Thyroid gland (tissue), 4 donors: ENCODE measurements at regions not wholly inside any gene's neighbourhood (a gene's known extent, or its start where the extent isn't known, plus 50 kb on each side); places are given as distances from the start of the nearest gene placed in this dataset.
"Not testable (repeated sequence)": the region's sequence is repeated elsewhere in the genome, so short reads cannot be mapped to it uniquely, and the experiment has no call there.

Source experiments
- DNase-seq, 2 donors: peaks; one replicate each; pipeline ENCODE4 v3.0.0-alpha.2; 2019
- H3K27ac ChIP-seq, 3 donors: fragments of 200-600 bp; sonication (generic); 1 replicate in 2 of 3; 2 replicates in 1 of 3; pipeline ENCODE4 v1.5.1; 2016 to 2019; ENCODE audit warnings: mild to moderate bottlenecking in 1 of 3, moderate library complexity in 1 of 3
- H3K27me3 ChIP-seq: fragments of 200-600 bp; sonication (generic); one replicate; pipeline ENCODE4 v1.5.1; 2019
- H3K36me3 ChIP-seq, 2 donors: fragments of 200-600 bp; sonication (generic); one replicate each; pipeline ENCODE4 v1.5.1; 2016 to 2019
- H3K4me1 ChIP-seq, 2 donors: fragments of 200-600 bp; sonication (generic); one replicate each; pipeline ENCODE4 v1.5.1; 2017 to 2019
- H3K4me3 ChIP-seq, 3 donors: fragments of 200-600 bp; sonication (generic); replicated peaks in 1 of 3; 1 replicate in 2 of 3; 2 replicates in 1 of 3; pipeline ENCODE4 v1.5.1; 2016; ENCODE audit warnings: mild to moderate bottlenecking in 1 of 3
- H3K9me3 ChIP-seq: fragments of 200-600 bp; sonication (generic); one replicate; pipeline ENCODE4 v1.5.1; 2017
- POLR2A ChIP-seq, 2 donors: fragments of 450-650 bp; IDR thresholded peaks; one replicate each; pipeline ENCODE4 v1.6.1; 2017; ENCODE audit warnings: antibody characterized with exemption in 2 of 2, mild to moderate bottlenecking in 2 of 2, moderate library complexity in 1 of 2
- WGBS, 2 donors: methylation state at CpG; one replicate each; pipeline ENCODE4 v1.1.5; 2017; 5-methylcytosine and 5-hydroxymethylcytosine counted together
- intact Hi-C: fragments of 100-400 bp; cut with DNase I; formaldehyde crosslinking; loops from one replicate; pipeline ENCODE4 v1.15.1; 2023
- TF ChIP-seq, protein P1 (sequence below), 6 experiments: fragments of 200-600 bp in 3 of 6; fragments of 450-650 bp in 3 of 6; sonication (generic) in 3 of 6; IDR thresholded peaks; one replicate each; pipeline ENCODE4 v1.5.1; 2016 to 2019; ENCODE audit warnings: antibody characterized with exemption in 6 of 6, mild to moderate bottlenecking in 2 of 6, inconsistent platforms in 1 of 6, moderate library complexity in 1 of 6

DNA sequence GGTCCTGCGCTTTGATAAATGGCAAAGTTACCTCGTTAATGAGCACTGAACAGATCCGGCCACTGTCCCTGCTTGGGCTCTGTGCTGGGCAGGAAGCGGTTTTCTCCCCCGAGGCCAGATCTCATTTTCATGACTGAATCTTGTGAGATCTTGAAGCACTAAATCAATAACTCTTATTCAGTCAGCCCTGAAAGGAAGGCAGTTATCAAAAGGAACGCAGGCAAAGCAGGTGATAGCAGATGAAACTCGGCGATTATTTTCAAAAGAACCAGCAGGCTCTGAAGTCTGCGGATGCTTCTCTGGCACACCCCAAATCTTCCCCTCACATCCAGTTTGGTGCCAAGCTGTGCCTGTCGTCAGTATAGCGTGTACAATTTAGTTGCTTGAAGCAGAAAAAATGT is 228.7 kb downstream of the BAMBI start:
- Histone ChIP-seq H3K27me3 (no peaks in the 10 kb centered on the region), H3K9me3 (no peaks in the 10 kb centered on the region), H3K27ac (no peak overlapping the region), H3K4me1 (no peaks in the 10 kb centered on the region), H3K4me3 (no peak overlapping the region), H3K36me3 (no peaks in the 10 kb centered on the region)
- intact Hi-C loops, result no loop called here
- no peak for DNase-seq
- 77 to 80% methylated on average over 11 of the region's 11 CpGs for WGBS, 2 donors
- TF ChIP-seq POLR2A (IDR thresholded peaks at IDR 0.05), result no peak
- TF ChIP-seq, protein P1, sequence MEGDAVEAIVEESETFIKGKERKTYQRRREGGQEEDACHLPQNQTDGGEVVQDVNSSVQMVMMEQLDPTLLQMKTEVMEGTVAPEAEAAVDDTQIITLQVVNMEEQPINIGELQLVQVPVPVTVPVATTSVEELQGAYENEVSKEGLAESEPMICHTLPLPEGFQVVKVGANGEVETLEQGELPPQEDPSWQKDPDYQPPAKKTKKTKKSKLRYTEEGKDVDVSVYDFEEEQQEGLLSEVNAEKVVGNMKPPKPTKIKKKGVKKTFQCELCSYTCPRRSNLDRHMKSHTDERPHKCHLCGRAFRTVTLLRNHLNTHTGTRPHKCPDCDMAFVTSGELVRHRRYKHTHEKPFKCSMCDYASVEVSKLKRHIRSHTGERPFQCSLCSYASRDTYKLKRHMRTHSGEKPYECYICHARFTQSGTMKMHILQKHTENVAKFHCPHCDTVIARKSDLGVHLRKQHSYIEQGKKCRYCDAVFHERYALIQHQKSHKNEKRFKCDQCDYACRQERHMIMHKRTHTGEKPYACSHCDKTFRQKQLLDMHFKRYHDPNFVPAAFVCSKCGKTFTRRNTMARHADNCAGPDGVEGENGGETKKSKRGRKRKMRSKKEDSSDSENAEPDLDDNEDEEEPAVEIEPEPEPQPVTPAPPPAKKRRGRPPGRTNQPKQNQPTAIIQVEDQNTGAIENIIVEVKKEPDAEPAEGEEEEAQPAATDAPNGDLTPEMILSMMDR (IDR thresholded peaks at IDR 0.05), result no peak

DNA sequence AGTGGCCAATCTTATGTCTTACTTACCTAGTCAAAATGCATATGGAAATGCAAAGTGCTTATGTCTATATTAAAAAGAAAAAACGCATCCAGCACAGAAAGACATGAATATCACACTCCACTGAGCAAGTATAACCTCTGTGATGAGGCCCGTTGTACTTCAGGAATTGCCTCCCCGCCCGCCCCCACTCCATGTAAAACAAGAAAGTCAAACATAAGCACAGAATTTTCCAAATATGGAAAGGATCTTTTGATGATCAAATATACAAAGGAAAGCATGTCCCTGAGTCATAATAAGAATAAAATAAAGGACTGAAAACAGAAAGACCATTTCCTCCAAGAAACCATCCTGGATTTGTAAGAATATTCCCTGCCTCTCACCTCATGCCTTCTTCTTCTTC is 229.1 kb downstream of the BAMBI start:
- TF ChIP-seq, protein P1 (IDR thresholded peaks at IDR 0.05), result no peak
- TF ChIP-seq POLR2A (IDR thresholded peaks at IDR 0.05), result no peak
- WGBS, 2 donors, result 73 to 75% methylated on average over 4 of the region's 4 CpGs

DNA sequence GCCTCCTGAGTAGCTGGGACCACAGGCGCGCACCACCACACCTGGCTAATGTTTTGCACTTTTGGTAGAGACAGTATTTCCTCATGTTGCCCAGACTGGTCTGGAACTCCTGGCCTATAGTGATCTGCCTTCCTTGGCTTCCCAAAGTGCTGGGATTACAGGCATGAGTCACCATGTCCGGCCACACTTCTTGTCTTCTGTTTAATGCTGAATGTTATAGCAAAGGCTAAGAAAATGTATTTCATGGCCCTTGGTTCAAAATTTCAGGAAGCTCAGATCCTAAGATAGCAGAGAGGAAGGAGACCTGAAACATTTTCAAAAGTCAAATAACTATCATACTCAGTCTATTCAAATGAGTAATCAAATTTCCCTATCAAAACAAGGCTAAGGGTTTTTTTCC is 229.6 kb downstream of the BAMBI start:
- no peak for DNase-seq
- TF ChIP-seq, protein P1 (IDR thresholded peaks at IDR 0.05), result no peak
- no peak for TF ChIP-seq POLR2A (IDR thresholded peaks at IDR 0.05)
- Histone ChIP-seq H3K9me3 (no peaks in the 10 kb centered on the region), H3K36me3 (no peaks in the 10 kb centered on the region), H3K27me3 (no peaks in the 10 kb centered on the region), H3K4me3 (no peak overlapping the region), H3K4me1 (no peaks in the 10 kb centered on the region), H3K27ac (no peak overlapping the region)
- WGBS, 2 donors, result 91 to 95% methylated on average over 3 of the region's 3 CpGs
- intact Hi-C loops, result no loop called here

More for the DNA sequence above, 229.1 kb downstream of the BAMBI start:
- H3K27ac ChIP-seq, result no peak overlapping the region
- intact Hi-C loops, result no loop called here
- H3K27me3 ChIP-seq, result no peaks in the 10 kb centered on the region
- no peaks in the 10 kb centered on the region for H3K4me1 ChIP-seq
- H3K9me3 ChIP-seq, result no peaks in the 10 kb centered on the region
- no peak overlapping the region for H3K4me3 ChIP-seq
- DNase-seq, result no peak
- H3K36me3 ChIP-seq, result no peaks in the 10 kb centered on the region

DNA sequence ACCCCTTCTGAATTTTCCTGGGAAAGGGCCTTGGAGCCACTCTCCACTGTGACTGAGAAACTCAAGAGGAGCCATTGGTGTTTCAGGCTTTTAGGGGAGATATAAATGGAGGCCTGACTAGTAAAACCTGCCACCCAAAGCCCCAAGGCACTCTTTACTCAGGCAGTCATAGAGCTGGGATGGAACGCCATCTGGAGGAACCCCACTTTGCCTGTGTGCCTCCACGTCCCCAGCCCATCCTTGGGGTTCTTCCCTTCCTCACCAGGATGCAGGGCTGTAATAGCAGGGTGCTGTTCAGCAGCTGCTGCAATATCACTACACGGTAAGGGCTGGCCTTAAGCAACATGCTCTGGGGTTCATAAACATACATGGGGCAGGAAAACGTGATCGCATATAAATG is 232.6 kb downstream of the BAMBI start:
- Histone ChIP-seq H3K27ac (no peak overlapping the region), H3K4me3 (no peak overlapping the region), H3K27me3 (no peaks in the 10 kb centered on the region), H3K4me1 (no peaks in the 10 kb centered on the region), H3K9me3 (no peaks in the 10 kb centered on the region), H3K36me3 (no peaks in the 10 kb centered on the region)
- WGBS, 2 donors, result 91 to 95% methylated on average over 5 of the region's 5 CpGs
- TF ChIP-seq POLR2A (IDR thresholded peaks at IDR 0.05), result no peak
- TF ChIP-seq, protein P1 (IDR thresholded peaks at IDR 0.05), result no peak
- DNase-seq, result no peak
- intact Hi-C loops, result no loop called here

DNA sequence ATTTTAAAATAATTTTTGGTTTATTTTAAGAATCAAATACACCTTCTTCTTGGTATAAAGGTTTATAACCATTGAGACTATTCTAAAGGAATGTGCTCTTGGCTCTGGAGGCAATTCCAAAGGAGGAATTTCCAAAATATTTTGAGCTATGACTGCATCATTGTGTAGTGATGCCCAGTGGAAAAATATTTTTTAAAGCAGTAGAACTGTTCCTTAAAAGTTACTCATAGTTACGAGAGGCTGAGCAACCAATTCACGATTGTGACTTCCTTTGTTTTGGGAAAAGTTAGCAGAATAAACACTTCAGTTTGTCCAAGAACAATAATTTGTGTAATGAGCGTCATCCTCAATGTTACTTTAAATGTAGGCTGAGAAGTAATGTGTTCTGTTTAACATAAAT is 233.6 kb downstream of the BAMBI start:
- Histone ChIP-seq H3K4me1 (no peaks in the 10 kb centered on the region), H3K27ac (no peak overlapping the region), H3K9me3 (no peaks in the 10 kb centered on the region), H3K4me3 (no peak overlapping the region), H3K27me3 (no peaks in the 10 kb centered on the region), H3K36me3 (no peaks in the 10 kb centered on the region)
- intact Hi-C loops, result no loop called here
- no peak for TF ChIP-seq POLR2A (IDR thresholded peaks at IDR 0.05)
- TF ChIP-seq, protein P1 (IDR thresholded peaks at IDR 0.05), result no peak
- no peak for DNase-seq
- 48 to 52% methylated on average over 3 of the region's 3 CpGs for WGBS, 2 donors

DNA sequence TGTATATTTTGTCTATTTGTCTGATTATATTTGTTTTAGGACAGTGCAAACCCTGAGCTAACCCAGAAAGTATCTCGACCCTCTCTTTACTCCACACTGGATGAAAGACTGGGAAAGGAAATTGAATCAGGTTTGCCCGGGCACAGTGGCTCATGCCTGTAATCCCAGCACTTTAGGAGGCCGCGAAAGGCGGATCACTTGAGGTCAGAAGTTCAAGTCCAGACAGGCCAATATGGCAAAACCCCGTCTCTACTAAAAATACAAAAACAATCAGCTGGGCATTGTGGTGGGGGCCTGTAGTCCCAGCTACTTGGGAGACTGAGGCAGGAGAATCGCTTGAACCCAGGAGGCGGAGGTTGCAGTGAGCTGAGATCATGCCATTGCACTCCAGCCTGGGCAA is 234.2 kb downstream of the BAMBI start:
- WGBS, 2 donors, result 86 to 91% methylated on average over 8 of the region's 8 CpGs
- H3K4me3 ChIP-seq, H3K36me3 ChIP-seq, H3K4me1 ChIP-seq, H3K9me3 ChIP-seq, intact Hi-C loops, H3K27ac ChIP-seq, DNase-seq, H3K27me3 ChIP-seq: not testable (repeated sequence)
